ENCODE measurements at regions not wholly inside any gene's neighbourhood (a gene's known extent, or its start where the extent isn't known, plus 50 kb on each side); places are given as distances from the start of the nearest gene placed in this dataset.

DNA sequence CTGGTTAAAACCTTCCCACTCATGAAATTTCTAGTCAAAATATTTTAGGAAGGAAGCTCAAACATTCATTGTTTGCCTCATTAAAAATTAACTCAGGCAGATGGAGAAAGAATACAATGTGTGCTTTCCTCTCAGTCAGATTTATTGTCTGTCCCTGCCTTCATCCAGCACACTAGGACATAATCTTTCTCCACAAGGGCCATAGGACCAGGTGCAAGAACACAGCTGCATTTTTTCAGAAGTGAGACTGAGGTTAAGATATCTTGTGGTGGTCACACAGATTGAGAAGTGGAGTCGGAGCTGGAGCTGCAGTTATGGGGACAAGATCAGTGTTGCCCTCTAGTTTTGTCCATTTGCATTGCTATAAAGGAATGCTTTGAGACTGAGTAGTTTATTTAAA, 666.3 kb downstream of the CCSER2 start:
- no peak overlapping the region for H3K9ac ChIP-seq (ENCODE audit: low read depth, low read length)
- no peak overlapping the region for H3K56ac ChIP-seq (ENCODE audit: extremely low read depth, insufficient read depth, low read length)
- no peak overlapping the region for H4K5ac ChIP-seq (ENCODE audit: low read depth, low read length)
- CTCF ChIA-PET, result no interaction called here
- no peak overlapping the region for H3K18ac ChIP-seq (ENCODE audit: low read depth, low read length)
- H2BK15ac ChIP-seq (ENCODE audit: low read depth, low read length), result no peak overlapping the region
- POLR2A ChIA-PET (ENCODE audit: unreplicated experiment), result no interaction called here
- H2AK9ac ChIP-seq (replicated peaks; ENCODE audit: low read depth, low read length, poor library complexity), result no peak overlapping the region
- no peaks in the 10 kb centered on the region for H3K79me1 ChIP-seq (ENCODE audit: low read depth in 1 of 2, low read length in 2 of 2)
- H3K36me3 ChIP-seq (ENCODE audit: control insufficient read depth, insufficient read depth, low read length), result no peaks in the 10 kb centered on the region
- H2BK5ac ChIP-seq (ENCODE audit: low read depth, low read length, poor library complexity, severe bottlenecking), result no peak overlapping the region
- no peak overlapping the region for H3K27ac ChIP-seq (ENCODE audit: insufficient read depth, low read length)
- no TSS peak for BruUV-seq (replicated peaks)
- H3K4ac ChIP-seq (ENCODE audit: low read depth, low read length), result no peak overlapping the region
- H4K20me1 ChIP-seq (ENCODE audit: insufficient read depth, low read length), result no peaks in the 10 kb centered on the region
- H3K9me1 ChIP-seq (ENCODE audit: insufficient read depth, low read length), result no peaks in the 10 kb centered on the region
- dilution Hi-C loops (cut with HindIII; ENCODE audit: low sequenced_read_pairs, unreplicated experiment), result no loop called here
- TF ChIP-seq, protein P1, sequence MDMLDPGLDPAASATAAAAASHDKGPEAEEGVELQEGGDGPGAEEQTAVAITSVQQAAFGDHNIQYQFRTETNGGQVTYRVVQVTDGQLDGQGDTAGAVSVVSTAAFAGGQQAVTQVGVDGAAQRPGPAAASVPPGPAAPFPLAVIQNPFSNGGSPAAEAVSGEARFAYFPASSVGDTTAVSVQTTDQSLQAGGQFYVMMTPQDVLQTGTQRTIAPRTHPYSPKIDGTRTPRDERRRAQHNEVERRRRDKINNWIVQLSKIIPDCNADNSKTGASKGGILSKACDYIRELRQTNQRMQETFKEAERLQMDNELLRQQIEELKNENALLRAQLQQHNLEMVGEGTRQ (IDR thresholded peaks at IDR 0.05; ENCODE audit: low read depth, low read length), result no peak
- TF ChIP-seq, protein P2, sequence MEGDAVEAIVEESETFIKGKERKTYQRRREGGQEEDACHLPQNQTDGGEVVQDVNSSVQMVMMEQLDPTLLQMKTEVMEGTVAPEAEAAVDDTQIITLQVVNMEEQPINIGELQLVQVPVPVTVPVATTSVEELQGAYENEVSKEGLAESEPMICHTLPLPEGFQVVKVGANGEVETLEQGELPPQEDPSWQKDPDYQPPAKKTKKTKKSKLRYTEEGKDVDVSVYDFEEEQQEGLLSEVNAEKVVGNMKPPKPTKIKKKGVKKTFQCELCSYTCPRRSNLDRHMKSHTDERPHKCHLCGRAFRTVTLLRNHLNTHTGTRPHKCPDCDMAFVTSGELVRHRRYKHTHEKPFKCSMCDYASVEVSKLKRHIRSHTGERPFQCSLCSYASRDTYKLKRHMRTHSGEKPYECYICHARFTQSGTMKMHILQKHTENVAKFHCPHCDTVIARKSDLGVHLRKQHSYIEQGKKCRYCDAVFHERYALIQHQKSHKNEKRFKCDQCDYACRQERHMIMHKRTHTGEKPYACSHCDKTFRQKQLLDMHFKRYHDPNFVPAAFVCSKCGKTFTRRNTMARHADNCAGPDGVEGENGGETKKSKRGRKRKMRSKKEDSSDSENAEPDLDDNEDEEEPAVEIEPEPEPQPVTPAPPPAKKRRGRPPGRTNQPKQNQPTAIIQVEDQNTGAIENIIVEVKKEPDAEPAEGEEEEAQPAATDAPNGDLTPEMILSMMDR (conservative IDR thresholded peaks at IDR 0.05; ENCODE audit: low read depth, low read length), result no peak
- TF ChIP-seq MXI1 (IDR thresholded peaks at IDR 0.05; ENCODE audit: borderline replicate concordance, low read depth, low read length) (no peak), CHD1 (IDR thresholded peaks at IDR 0.05; ENCODE audit: low read depth, low read length) (no peak), MAFK (IDR thresholded peaks at IDR 0.05; ENCODE audit: low read depth, low read length) (no peak), FOS (IDR thresholded peaks at IDR 0.05; ENCODE audit: low read depth, low read length) (no peak), RAD21 (IDR thresholded peaks at IDR 0.05; ENCODE audit: low read length) (no peak)
- in situ Hi-C loops (cut with MboI; ENCODE audit: low sequenced_read_pairs), result no loop called here
- DNase-seq (no peak), ATAC-seq (ENCODE audit: low read depth) (no peak)
- H3K4me1 ChIP-seq (ENCODE audit: control insufficient read depth, insufficient read depth, low read length), result no peaks in the 10 kb centered on the region
- H3K4me3 ChIP-seq (ENCODE audit: insufficient read depth, low read depth, low read length), result no peak overlapping the region
- WGBS, 2 experiments (ENCODE audit: extremely low coverage in 2 of 2, insufficient read length in 1 of 2), result 17% methylated on average over 1 of the region's 1 CpG; no CpG with 5 or more reads in 1 of the 2 experiments
- H3K23ac ChIP-seq (ENCODE audit: low read depth, low read length), result no peak overlapping the region
- no peak overlapping the region for H3K4me2 ChIP-seq (ENCODE audit: low read depth, low read length)
- H4K8ac ChIP-seq (ENCODE audit: low read depth in 2 of 2, low read length in 2 of 2), result no peak overlapping the region
- no peaks in the 10 kb centered on the region for H3K27me3 ChIP-seq (ENCODE audit: control insufficient read depth, insufficient read depth, low read length)
- no peak overlapping the region for H4K91ac ChIP-seq (ENCODE audit: insufficient read depth, low read depth, low read length)
- H2BK120ac ChIP-seq (ENCODE audit: low read depth, low read length), result no peak overlapping the region
- peaks cover 10% of the 10 kb centered on the region for H3K9me3 ChIP-seq (ENCODE audit: control insufficient read depth, insufficient read depth, low read length)
- no peak overlapping the region for H2AK5ac ChIP-seq (ENCODE audit: low read depth, low read length)
- H3K14ac ChIP-seq (replicated peaks; ENCODE audit: low read depth, low read length), result no peak overlapping the region
- no peak overlapping the region for H2BK20ac ChIP-seq (ENCODE audit: low read depth, low read length)
- no peak overlapping the region for H2AFZ ChIP-seq (replicated peaks; ENCODE audit: low read length, poor library complexity)
- intact Hi-C loops (cut with micrococcal nuclease), result no loop called here
